H9 (cell line): ENCODE measurements at regions not wholly inside any gene's neighbourhood (a gene's known extent, or its start where the extent isn't known, plus 50 kb on each side); places are given as distances from the start of the nearest gene placed in this dataset.

Experiments
- DNase-seq: peaks from one replicate; pipeline ENCODE4 v3.0.0-alpha.2; 2017
- H2AFZ ChIP-seq: one replicate; pipeline ENCODE4 v1.6.1; 2013; ENCODE audit warnings: mild to moderate bottlenecking, low read length, control low read depth, moderate library complexity
- H2AK5ac ChIP-seq: 2 replicates; pipeline ENCODE4 v1.6.1; 2013; ENCODE audit warnings: low read length, control low read depth, mixed read lengths; ENCODE audit not compliant: insufficient read length
- H2BK120ac ChIP-seq: one replicate; pipeline ENCODE4 v1.6.1; 2013; ENCODE audit warnings: low read depth, mild to moderate bottlenecking, low read length, control low read depth, inconsistent platforms; ENCODE audit not compliant: poor library complexity, severe bottlenecking
- H2BK12ac ChIP-seq: 2 replicates; pipeline ENCODE4 v1.6.1; 2013; ENCODE audit warnings: low read length, control low read depth, mixed read lengths, low read depth; ENCODE audit not compliant: insufficient read length
- H2BK15ac ChIP-seq: 2 replicates; pipeline ENCODE4 v1.6.1; 2013; ENCODE audit warnings: low read depth, low read length, control low read depth
- H2BK20ac ChIP-seq: one replicate; pipeline ENCODE4 v1.6.1; 2013; ENCODE audit warnings: low read depth, mild to moderate bottlenecking, low read length, control low read depth, inconsistent platforms; ENCODE audit not compliant: poor library complexity, severe bottlenecking
- H2BK5ac ChIP-seq: 2 replicates; pipeline ENCODE4 v1.6.1; 2013; ENCODE audit warnings: low read length, control low read depth, mixed read lengths; ENCODE audit not compliant: insufficient read length
- H3K14ac ChIP-seq: 2 replicates; pipeline ENCODE4 v1.6.1; 2013; ENCODE audit warnings: low read length, control low read depth; ENCODE audit not compliant: insufficient read depth
- H3K18ac ChIP-seq: 2 replicates; pipeline ENCODE4 v1.6.1; 2013; ENCODE audit warnings: low read depth, mild to moderate bottlenecking, mixed read lengths, low read length, control low read depth; ENCODE audit not compliant: insufficient read length
- H3K23ac ChIP-seq: 2 replicates; pipeline ENCODE4 v1.6.1; 2013; ENCODE audit warnings: low read length, control low read depth, mixed read lengths, low read depth; ENCODE audit not compliant: insufficient read length
- H3K23me2 ChIP-seq: 2 replicates; pipeline ENCODE4 v1.6.1; 2013; ENCODE audit warnings: low read depth, mild to moderate bottlenecking, mixed read lengths, low read length, control low read depth; ENCODE audit not compliant: insufficient read length, poor library complexity, severe bottlenecking
- H3K27ac ChIP-seq: 2 replicates; pipeline ENCODE4 v1.5.1; 2013; ENCODE audit warnings: low read length, control low read depth, mixed read lengths, low read depth; ENCODE audit not compliant: insufficient read length
- H3K27me3 ChIP-seq: 2 replicates; pipeline ENCODE4 v1.6.1; 2013; ENCODE audit warnings: low read length, control low read depth, inconsistent platforms; ENCODE audit not compliant: insufficient read depth
- H3K4ac ChIP-seq: 2 replicates; pipeline ENCODE4 v1.6.1; 2013; ENCODE audit warnings: low read depth, mild to moderate bottlenecking, control low read depth, inconsistent platforms, low read length, moderate library complexity
- H3K4me1 ChIP-seq: 2 replicates; pipeline ENCODE4 v1.6.1; 2013; ENCODE audit warnings: low read length, control low read depth, inconsistent platforms; ENCODE audit not compliant: insufficient read depth
- H3K4me2 ChIP-seq: 2 replicates; pipeline ENCODE4 v1.6.1; 2013; ENCODE audit warnings: low read length, control low read depth, mixed read lengths; ENCODE audit not compliant: insufficient read length, insufficient read depth
- H3K56ac ChIP-seq: 2 replicates; pipeline ENCODE4 v1.6.1; 2013; ENCODE audit warnings: low read depth, mild to moderate bottlenecking, mixed read lengths, low read length, control low read depth; ENCODE audit not compliant: insufficient read length
- H3K79me1 ChIP-seq: 2 replicates; pipeline ENCODE4 v1.6.1; 2013; ENCODE audit warnings: low read depth, mild to moderate bottlenecking, moderate library complexity, low read length, control low read depth, inconsistent platforms; ENCODE audit not compliant: insufficient read depth, poor library complexity, severe bottlenecking
- H3K79me2 ChIP-seq: 2 replicates; pipeline ENCODE4 v1.6.1; 2013; ENCODE audit warnings: low read length, control low read depth, inconsistent platforms; ENCODE audit not compliant: insufficient read depth
- H3K9ac ChIP-seq: 2 replicates; pipeline ENCODE4 v1.6.1; 2013; ENCODE audit warnings: low read length, control low read depth, mixed read lengths; ENCODE audit not compliant: insufficient read length; ENCODE audit errors: extremely low read depth
- H3K9me3 ChIP-seq: one replicate; pipeline ENCODE4 v1.6.1; 2013; ENCODE audit warnings: low read depth, low read length, inconsistent platforms; ENCODE audit not compliant: control insufficient read depth
- H3T11ph ChIP-seq: one replicate; pipeline ENCODE4 v1.6.1; 2013; ENCODE audit warnings: mild to moderate bottlenecking, low read length, control low read depth, inconsistent platforms
- H4K20me1 ChIP-seq: one replicate; pipeline ENCODE4 v1.6.1; 2013; ENCODE audit not compliant: control insufficient read depth, insufficient read length, insufficient read depth
- H4K5ac ChIP-seq: 2 replicates; pipeline ENCODE4 v1.6.1; 2013; ENCODE audit warnings: low read depth, mild to moderate bottlenecking, mixed read lengths, low read length, control low read depth; ENCODE audit not compliant: insufficient read length
- H4K8ac ChIP-seq: replicated peaks from 2 replicates; pipeline ENCODE4 v1.6.1; 2013; ENCODE audit warnings: low read length, control low read depth, mixed read lengths, low read depth; ENCODE audit not compliant: insufficient read length
- H4K91ac ChIP-seq: 2 replicates; pipeline ENCODE4 v1.6.1; 2013; ENCODE audit warnings: low read depth, mild to moderate bottlenecking, moderate library complexity, mixed read lengths, low read length, control low read depth; ENCODE audit not compliant: insufficient read length
- H3K27ac Mint-ChIP-seq, 3 experiments: 2 replicates in 2 of 3; 3 replicates in 1 of 3; pipeline ENCODE4 v1.8.0; 2020 to 2021; ENCODE audit warnings: mixed read lengths in 3 of 3, mild to moderate bottlenecking in 1 of 3, moderate library complexity in 1 of 3
- H3K27me3 Mint-ChIP-seq: 2 replicates; pipeline ENCODE4 v1.8.0; 2021; ENCODE audit warnings: low read depth, mild to moderate bottlenecking, moderate library complexity, mixed read lengths
- H3K36me3 Mint-ChIP-seq, 3 experiments: 2 replicates in 2 of 3; 3 replicates in 1 of 3; pipeline ENCODE4 v1.8.0; 2020 to 2021; ENCODE audit warnings: low read depth in 3 of 3, mixed read lengths in 3 of 3; ENCODE audit not compliant: insufficient read depth in 1 of 3
- H3K4me1 Mint-ChIP-seq, 2 experiments: 2 replicates each; pipeline ENCODE4 v1.8.0; 2020; ENCODE audit warnings: mixed read lengths in 2 of 2
- H3K4me3 Mint-ChIP-seq, 2 experiments: 2 replicates in 1 of 2; 3 replicates in 1 of 2; pipeline ENCODE4 v1.8.0; 2020 to 2021; ENCODE audit warnings: mild to moderate bottlenecking in 2 of 2, mixed read lengths in 2 of 2, moderate library complexity in 1 of 2
- H3K9me3 Mint-ChIP-seq, 2 experiments: 2 replicates in 1 of 2; 3 replicates in 1 of 2; pipeline ENCODE4 v1.8.0; 2020; ENCODE audit warnings: mild to moderate bottlenecking in 2 of 2, mixed read lengths in 2 of 2, moderate library complexity in 1 of 2
- WGBS: extraction: QIAGEN DNeasy Blood & Tissue Kit; methylation state at CpG from one replicate; pipeline ENCODE4 v1.1.7; 2013; ENCODE audit warnings: missing lambda C conversion rate, low lambda C conversion rate, mixed read lengths; ENCODE audit not compliant: insufficient read length; ENCODE audit errors: extremely low coverage; 5-methylcytosine and 5-hydroxymethylcytosine counted together
- TF ChIP-seq, protein P1 (sequence below): fragments of 200-600 bp; sonication (generic); conservative IDR thresholded peaks from 3 replicates; pipeline ENCODE4 v1.8.0; 2021; ENCODE audit warnings: antibody characterized with exemption, mild to moderate bottlenecking

- H3K18ac ChIP-seq = no peak overlapping the region
- no peak overlapping the region for H4K8ac ChIP-seq
- H2BK15ac ChIP-seq = no peak overlapping the region
- no peak overlapping the region for H3K14ac ChIP-seq
- no peak for DNase-seq
- H3K9ac ChIP-seq = no peak overlapping the region
- H3K23ac ChIP-seq = no peak overlapping the region
- no peaks in the 10 kb centered on the region for H3K9me3 ChIP-seq
- no peaks in the 10 kb centered on the region for H3K79me2 ChIP-seq
- Mint-ChIP-seq H3K4me1 (peaks cover 2 to 7% of the 10 kb centered on the region in 2 experiments; a peak in 2 of 4 replicates), H3K9me3 (no peaks in the 10 kb centered on the region), H3K36me3 (no peaks in the 10 kb centered on the region), H3K27ac (no peak overlapping the region), H3K27me3 (no peaks in the 10 kb centered on the region; the same call in 1 of the 2 replicates), H3K4me3 (no peak overlapping the region)
- no peaks in the 10 kb centered on the region for H3K79me1 ChIP-seq
- no peak overlapping the region for H3T11ph ChIP-seq
- no peak overlapping the region for H3K4ac ChIP-seq
- H3K23me2 ChIP-seq = no peaks in the 10 kb centered on the region
- no peak overlapping the region for H4K91ac ChIP-seq
- no peak overlapping the region for H4K5ac ChIP-seq
- H2BK120ac ChIP-seq = no peak overlapping the region
- TF ChIP-seq, protein P1, sequence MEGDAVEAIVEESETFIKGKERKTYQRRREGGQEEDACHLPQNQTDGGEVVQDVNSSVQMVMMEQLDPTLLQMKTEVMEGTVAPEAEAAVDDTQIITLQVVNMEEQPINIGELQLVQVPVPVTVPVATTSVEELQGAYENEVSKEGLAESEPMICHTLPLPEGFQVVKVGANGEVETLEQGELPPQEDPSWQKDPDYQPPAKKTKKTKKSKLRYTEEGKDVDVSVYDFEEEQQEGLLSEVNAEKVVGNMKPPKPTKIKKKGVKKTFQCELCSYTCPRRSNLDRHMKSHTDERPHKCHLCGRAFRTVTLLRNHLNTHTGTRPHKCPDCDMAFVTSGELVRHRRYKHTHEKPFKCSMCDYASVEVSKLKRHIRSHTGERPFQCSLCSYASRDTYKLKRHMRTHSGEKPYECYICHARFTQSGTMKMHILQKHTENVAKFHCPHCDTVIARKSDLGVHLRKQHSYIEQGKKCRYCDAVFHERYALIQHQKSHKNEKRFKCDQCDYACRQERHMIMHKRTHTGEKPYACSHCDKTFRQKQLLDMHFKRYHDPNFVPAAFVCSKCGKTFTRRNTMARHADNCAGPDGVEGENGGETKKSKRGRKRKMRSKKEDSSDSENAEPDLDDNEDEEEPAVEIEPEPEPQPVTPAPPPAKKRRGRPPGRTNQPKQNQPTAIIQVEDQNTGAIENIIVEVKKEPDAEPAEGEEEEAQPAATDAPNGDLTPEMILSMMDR = no peak
- no peak overlapping the region for H3K56ac ChIP-seq
- no peak overlapping the region for H2BK12ac ChIP-seq
- no CpG with 5 or more reads among the region's 3 CpGs for WGBS
- H3K27me3 ChIP-seq = no peaks in the 10 kb centered on the region
- no peak overlapping the region for H2BK5ac ChIP-seq
- no peak overlapping the region for H3K4me2 ChIP-seq
- H2BK20ac ChIP-seq = no peak overlapping the region
- H3K4me1 ChIP-seq = no peaks in the 10 kb centered on the region
- H2AK5ac ChIP-seq = no peak overlapping the region
- no peak overlapping the region for H2AFZ ChIP-seq
- no peaks in the 10 kb centered on the region for H4K20me1 ChIP-seq
- no peak overlapping the region for H3K27ac ChIP-seq
Measured at GRCh38 chr2:5332925-5333324, 359.3 kb upstream of the SOX11 start.
